Superior temporal gyrus (tissue), 1 donor: ENCODE measurements at regions not wholly inside any gene's neighbourhood (a gene's known extent, or its start where the extent isn't known, plus 50 kb on each side); places are given as distances from the start of the nearest gene placed in this dataset.
A peak's percentile ranks its signal among the peaks of the same experiment; 100 is the strongest.

ENCODE experiments used
- DNase-seq: peaks from one replicate; pipeline ENCODE4 v3.0.0-alpha.2; 2016; ENCODE audit errors: extremely low spot score

DNA sequence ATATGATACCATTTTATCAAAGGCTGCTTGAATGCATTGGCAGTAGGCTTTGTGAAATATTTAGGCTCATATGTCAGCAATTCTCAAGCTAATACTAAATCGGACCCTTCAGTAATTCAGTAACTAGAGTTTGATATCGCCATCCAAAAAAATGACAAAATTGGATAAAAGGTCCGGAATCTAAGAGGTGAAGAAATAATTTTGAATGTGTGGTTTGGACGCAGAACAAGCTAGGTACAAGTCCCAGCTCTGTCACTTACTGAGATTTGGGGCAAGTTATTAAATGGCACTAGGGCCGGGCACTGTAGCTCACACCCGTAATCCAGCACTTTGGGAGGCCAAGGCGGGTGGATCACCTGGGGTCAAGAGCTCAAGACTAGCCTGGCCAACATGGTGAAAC, 956.5 kb downstream of the CDH11 start:
- DNase-seq: no peak

DNA sequence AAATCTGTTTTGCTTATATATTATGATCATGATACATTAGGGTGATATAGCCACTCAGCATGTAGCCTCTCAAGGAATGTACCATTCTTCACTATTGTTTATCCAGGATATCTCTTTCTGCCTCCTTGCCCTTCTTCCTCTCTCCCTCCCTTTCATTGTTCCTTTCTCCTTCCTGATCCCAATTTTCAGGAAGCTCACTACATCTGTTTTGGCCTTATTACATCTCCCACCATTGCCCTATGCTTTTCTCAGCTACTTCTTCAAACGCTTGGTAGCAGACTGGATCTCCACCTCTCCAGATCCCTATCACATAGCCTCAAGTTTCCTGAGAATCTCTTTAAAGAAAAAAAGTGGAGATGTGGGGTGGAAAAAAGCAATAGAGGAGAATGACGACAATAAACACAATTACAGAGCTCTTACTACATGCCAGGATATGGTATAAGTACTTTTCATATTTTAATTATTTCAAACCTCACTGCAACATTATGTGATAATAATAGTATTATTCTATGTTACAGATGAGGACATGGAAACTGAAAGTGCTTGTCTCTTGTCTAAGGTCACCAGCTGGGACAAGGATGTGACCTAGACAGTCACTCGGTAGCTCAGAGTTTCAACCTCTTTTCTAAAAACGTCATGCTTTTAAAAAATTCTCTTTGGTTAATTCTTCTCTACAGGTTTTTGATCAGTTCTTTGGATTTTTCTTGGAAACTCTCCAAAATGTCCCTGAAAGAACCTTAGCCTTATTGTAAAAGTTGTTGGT, 959.1 kb downstream of the CDH11 start:
- DNase-seq: no peak

- DNase-seq: no peak
These were observed 961.9 kb downstream of the CDH11 start for GRCh38 chr16:64159976-64160375.

GRCh38 chr16:64158941-64159588, 962.8 kb downstream of the CDH11 start:
- no peak for DNase-seq

DNA sequence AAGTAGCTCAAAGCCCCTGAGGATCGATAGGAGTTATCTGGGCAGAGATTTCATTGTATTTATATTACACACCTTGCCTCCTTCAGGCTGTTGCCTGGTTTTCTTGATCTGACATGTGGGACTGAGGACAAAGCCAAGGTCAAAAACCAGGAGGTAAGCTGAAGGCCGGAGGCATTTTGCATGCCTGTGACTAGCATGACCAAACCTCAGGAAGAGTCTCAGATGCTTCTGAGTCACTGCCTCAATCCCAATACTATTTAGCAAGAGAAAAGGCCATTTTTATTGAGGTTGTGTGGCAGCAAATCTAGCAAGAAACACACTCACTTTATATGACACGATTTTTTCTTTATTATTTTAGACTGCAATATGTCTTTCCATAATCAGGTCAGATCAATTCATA, 968.1 kb downstream of the CDH11 start:
- no peak for DNase-seq

DNA sequence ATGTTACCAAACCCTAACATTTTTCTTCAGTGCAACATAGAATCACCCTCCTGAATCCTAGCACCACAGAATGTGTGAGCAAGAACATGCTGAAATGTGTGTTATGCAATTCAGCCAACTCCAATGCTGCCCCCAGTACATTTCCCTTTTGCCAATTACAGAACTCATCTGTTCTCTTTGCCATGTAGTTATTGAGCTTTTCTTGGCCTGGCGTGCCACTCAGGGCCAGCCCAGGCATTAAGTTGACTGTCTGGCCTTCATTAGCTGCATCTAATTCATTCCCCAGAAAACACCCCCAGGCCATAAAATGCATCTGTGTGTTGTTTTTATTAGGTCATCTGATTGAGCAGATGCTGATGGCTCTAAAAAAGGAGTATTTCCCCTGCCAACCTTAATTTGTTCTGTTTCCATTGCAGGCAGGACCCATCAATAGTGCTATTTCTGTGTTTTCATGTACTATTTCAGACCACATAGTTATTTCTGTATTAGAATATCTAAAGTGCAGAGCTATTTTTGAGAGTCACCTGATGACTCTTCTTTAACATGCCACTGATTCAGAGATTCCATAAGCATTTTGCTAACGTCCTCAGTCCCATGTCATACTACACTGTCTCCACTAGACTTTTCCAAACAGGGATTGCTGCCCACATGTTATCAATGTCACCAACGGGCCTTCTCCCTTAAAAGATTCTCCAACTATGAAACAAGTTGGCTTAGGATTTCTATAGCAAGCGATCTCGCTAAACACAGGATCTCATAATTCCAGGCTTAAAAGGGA, 969.7 kb downstream of the CDH11 start:
- DNase-seq: no peak

DNA sequence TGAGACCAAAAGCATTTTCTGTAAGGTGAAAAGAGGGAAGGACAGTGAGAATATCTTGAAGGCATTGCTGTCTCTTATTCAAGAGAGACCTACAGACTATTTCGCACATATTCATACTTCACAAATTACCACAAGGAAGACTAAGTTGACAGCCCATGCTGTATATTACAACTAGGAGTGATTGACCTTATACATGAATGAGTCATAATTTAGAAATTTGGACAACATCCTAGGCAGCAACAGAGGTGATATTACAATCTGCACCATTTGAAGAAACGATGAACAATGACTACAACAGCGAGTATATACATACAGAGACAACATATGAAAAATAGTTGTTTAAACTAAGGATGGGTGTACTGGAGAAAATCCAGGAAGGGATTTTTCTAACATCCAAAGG, 971.7 kb downstream of the CDH11 start:
- DNase-seq: no peak

- no peak for DNase-seq
These were observed 972.1 kb downstream of the CDH11 start for GRCh38 chr16:64149756-64150155.

DNA sequence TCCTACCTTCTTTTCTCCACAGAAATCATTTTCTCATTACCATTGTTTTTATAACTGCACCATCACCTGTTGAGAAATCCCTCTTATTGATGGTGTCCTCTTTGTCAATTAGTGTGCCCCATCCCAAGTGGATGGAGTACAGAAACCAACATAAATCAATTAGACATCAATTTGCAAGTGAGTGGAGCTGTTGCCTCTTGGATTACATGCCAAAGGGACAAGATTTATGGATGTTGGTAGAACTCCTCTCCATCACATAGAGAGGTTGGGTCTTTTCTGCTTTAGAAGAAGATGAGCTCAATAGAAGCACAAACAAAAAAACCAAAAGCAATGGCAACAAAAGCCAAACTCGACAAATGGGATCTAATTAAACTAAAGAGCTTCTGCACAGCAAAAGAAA, 973.5 kb downstream of the CDH11 start:
- no peak for DNase-seq

GRCh38 chr16:64147941-64148340, 973.9 kb downstream of the CDH11 start:
- no peak for DNase-seq

- no peak for DNase-seq
These were observed 977.2 kb downstream of the CDH11 start for GRCh38 chr16:64144617-64145016.

DNA sequence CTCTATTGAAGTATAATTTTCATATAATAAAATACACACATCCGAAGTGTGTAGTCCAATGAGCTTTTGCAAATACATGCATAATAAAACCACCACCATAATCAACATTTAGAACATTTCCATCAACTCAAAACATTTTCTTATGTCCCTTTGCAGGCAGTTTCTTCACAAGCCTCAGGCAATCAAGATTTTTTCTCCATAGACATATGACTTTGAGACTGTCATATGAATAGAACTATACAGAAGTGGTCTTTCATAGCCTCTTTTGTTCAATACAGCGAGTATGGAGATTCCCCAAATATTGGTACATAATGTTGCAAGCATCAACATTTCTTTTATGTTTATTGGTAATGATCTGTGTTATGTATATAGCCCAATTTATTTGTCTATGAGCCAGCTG, 983.2 kb downstream of the CDH11 start:
- no peak for DNase-seq

DNA sequence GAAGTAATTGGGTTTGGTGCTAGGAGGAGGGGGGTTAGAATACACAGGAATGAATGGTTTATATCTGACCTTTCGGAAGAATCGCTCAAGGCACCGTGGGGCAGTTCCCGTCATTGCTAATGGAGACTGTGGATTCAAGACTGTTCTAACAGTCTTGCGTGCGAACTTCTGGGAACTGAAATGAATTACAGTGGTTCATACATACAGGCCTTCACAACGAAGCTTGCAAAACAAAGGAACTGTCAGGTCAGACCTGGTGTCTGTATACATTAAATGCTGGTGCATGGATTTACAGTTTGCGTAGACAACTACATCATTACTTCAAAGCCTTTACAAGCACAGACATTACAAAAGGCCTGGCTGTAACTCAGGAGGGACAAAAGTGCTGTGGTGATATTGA, 983.9 kb downstream of the CDH11 start:
- no peak for DNase-seq

- no peak for DNase-seq
These were observed 985.1 kb downstream of the CDH11 start for GRCh38 chr16:64136743-64137142.

DNA sequence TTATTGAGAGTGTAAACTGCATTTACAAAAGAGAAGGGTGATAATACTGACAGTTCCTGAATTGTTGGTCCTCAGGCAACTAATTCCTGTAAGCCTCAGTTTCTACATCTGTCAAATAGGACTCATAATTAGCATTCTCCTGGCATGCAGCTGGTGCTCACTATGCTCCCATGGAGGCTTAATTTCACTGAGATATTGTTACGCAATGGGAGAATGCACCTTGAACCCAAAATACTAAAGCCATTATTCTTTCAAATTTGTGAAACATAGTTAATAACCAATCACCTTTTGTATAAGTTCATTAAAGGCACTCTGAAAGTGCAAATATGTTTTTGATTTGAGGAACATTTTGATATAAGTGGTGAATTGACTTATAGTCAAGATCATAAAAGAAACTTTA, 985.5 kb downstream of the CDH11 start:
- DNase-seq: no peak

- peak; percentile 46 for DNase-seq
These were observed 988.5 kb downstream of the CDH11 start for GRCh38 chr16:64133366-64133765.

DNA sequence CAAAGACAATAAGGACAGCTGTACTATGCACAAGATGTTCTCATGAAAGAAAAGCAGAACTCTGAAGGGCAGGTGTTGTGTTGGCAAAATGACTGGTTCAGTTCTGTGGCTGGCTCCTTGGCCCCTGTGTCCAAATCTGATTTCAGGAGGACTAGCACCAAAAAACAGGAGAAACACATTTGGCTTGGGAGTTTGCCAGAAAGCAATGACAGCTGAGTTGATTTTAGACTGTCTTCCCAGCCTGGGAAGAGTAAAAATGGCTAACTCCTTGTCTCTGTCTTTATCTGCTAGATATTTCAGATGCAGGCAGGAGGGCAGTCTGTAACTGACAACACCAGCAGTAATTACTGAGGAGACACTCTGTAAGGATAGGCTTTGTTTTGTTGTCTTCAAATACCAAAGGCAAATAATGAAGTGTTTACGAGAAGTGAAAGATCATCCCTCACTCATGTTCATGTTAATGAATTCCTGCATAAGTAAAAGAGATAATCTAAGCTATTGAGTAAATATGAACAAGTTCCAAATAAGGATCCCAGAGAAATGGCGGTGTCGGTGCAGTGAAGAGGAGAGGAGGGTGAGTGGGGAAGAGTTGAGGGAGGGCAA, 989.0 kb downstream of the CDH11 start:
- peak; percentile 37 for DNase-seq

- DNase-seq: no peak
These were observed 989.7 kb downstream of the CDH11 start for GRCh38 chr16:64132190-64132589.

- DNase-seq: no peak
These were observed 990.4 kb downstream of the CDH11 start for GRCh38 chr16:64131423-64131822.

GRCh38 chr16:64130140-64130539, 991.7 kb downstream of the CDH11 start:
- no peak for DNase-seq

- DNase-seq: no peak
These were observed 999.7 kb downstream of the CDH11 start for GRCh38 chr16:64122177-64122576.

GRCh38 chr16:64121473-64121872, 1000.4 kb downstream of the CDH11 start:
- no peak for DNase-seq
